HG02571 (cell line): ENCODE measurements at regions not wholly inside any gene's neighbourhood (a gene's known extent, or its start where the extent isn't known, plus 50 kb on each side); places are given as distances from the start of the nearest gene placed in this dataset.
"Not testable (repeated sequence)": the region's sequence is repeated elsewhere in the genome, so short reads cannot be mapped to it uniquely, and the experiment has no call there.

Source experiments
- ATAC-seq: cut with Tn5 transposase; IDR thresholded peaks from one replicate; pipeline ENCODE4 v1.9.1; 2021; ENCODE audit warnings: mild to moderate bottlenecking, moderate library complexity; ENCODE audit not compliant: unreplicated experiment

- no peak for ATAC-seq
These were observed 1443.9 kb downstream of the SUCLG1 start for GRCh38 chr2:83015035-83015715.

- no peak for ATAC-seq
These were observed 1444.6 kb downstream of the SUCLG1 start for GRCh38 chr2:83014462-83014861.

- no peak for ATAC-seq
These were observed 1452.1 kb downstream of the SUCLG1 start for GRCh38 chr2:83006961-83007360.

- no peak for ATAC-seq
These were observed 1455.5 kb downstream of the SUCLG1 start for GRCh38 chr2:83003555-83003954.

- ATAC-seq: no peak
These were observed 1456.4 kb downstream of the SUCLG1 start for GRCh38 chr2:83002706-83003105.

GRCh38 chr2:82998781-82999180 is 1460.3 kb downstream of the SUCLG1 start:
- ATAC-seq: no peak

- no peak for ATAC-seq
These were observed 1462.9 kb downstream of the SUCLG1 start for GRCh38 chr2:82996217-82996616.

GRCh38 chr2:82994151-82994550 is 1464.9 kb downstream of the SUCLG1 start:
- no peak for ATAC-seq

- ATAC-seq: no peak
These were observed 1465.5 kb downstream of the SUCLG1 start for GRCh38 chr2:82993609-82994008.

GRCh38 chr2:82992968-82993367 is 1466.1 kb downstream of the SUCLG1 start:
- no peak for ATAC-seq

GRCh38 chr2:82987706-82988105 is 1471.4 kb downstream of the SUCLG1 start:
- not testable (repeated sequence) for ATAC-seq

GRCh38 chr2:82986899-82987298 is 1472.2 kb downstream of the SUCLG1 start:
- ATAC-seq: no peak

- ATAC-seq: no peak
These were observed 1473.4 kb downstream of the SUCLG1 start for GRCh38 chr2:82985572-82986197.

- ATAC-seq: no peak
These were observed 1490.7 kb downstream of the SUCLG1 start for GRCh38 chr2:82968358-82968757.

- no peak for ATAC-seq
These were observed 1494.7 kb downstream of the SUCLG1 start for GRCh38 chr2:82964341-82964740.

GRCh38 chr2:82959727-82960126 is 1499.4 kb downstream of the SUCLG1 start:
- no peak for ATAC-seq

GRCh38 chr2:82954868-82955267 is 1504.2 kb downstream of the SUCLG1 start:
- ATAC-seq: no peak

GRCh38 chr2:82939211-82939610 is 1519.9 kb downstream of the SUCLG1 start:
- ATAC-seq: no peak

- ATAC-seq: not testable (repeated sequence)
These were observed 1520.7 kb downstream of the SUCLG1 start for GRCh38 chr2:82938321-82938845.

- ATAC-seq: no peak
These were observed 1545.5 kb downstream of the SUCLG1 start for GRCh38 chr2:82913566-82913965.

- no peak for ATAC-seq
These were observed 1563.0 kb downstream of the SUCLG1 start for GRCh38 chr2:82896117-82896516.

- no peak for ATAC-seq
These were observed 1565.9 kb downstream of the SUCLG1 start for GRCh38 chr2:82893190-82893589.
